IMR-90 (cell line): ENCODE measurements at regions not wholly inside any gene's neighbourhood (a gene's known extent, or its start where the extent isn't known, plus 50 kb on each side); places are given as distances from the start of the nearest gene placed in this dataset.

Source experiments
- ATAC-seq: fragments of 200-7000 bp; cut with Tn5 transposase; 2 replicates; pipeline ENCODE4 v1.9.1; 2020; ENCODE audit warnings: low read depth, mild to moderate bottlenecking, moderate library complexity
- BruUV-seq: library from RNA; stranded (reverse); fragments of 400-500 nt; replicated peaks from 2 replicates; lab custom pipeline; 2021; lab: Mats Ljungman, UMichigan
- CTCF ChIA-PET: fragments of 300-600 bp; formaldehyde crosslinking; extraction: SDS; loops from one replicate; lab custom pipeline; 2021; ENCODE audit warnings: antibody characterized with exemption; lab: Yijun Ruan, JAX
- POLR2A ChIA-PET: fragments of 300-600 bp; sonication (Branson Sonifier 250); formaldehyde crosslinking; loops from one replicate; lab custom pipeline; 2022; ENCODE audit warnings: antibody characterized with exemption; ENCODE audit not compliant: unreplicated experiment; lab: Charles Lee
- DNase-seq: peaks from one replicate; pipeline ENCODE4 v3.0.0; 2013
- H2AFZ ChIP-seq: replicated peaks from 2 replicates; pipeline ENCODE3; 2013; ENCODE audit warnings: low read length, mild to moderate bottlenecking; ENCODE audit not compliant: poor library complexity
- H2AK5ac ChIP-seq: 2 replicates; pipeline ENCODE4 v1.6.1; 2013; ENCODE audit warnings: low read depth, low read length, inconsistent platforms
- H2AK9ac ChIP-seq: replicated peaks from 2 replicates; pipeline ENCODE3; 2013; ENCODE audit warnings: mild to moderate bottlenecking, low read depth, low read length, moderate library complexity; ENCODE audit not compliant: poor library complexity
- H2BK120ac ChIP-seq: 2 replicates; pipeline ENCODE4 v1.6.1; 2013; ENCODE audit warnings: low read depth, low read length, inconsistent platforms
- H2BK15ac ChIP-seq: 3 replicates; pipeline ENCODE4 v1.6.1; 2013; ENCODE audit warnings: low read depth, low read length, inconsistent platforms
- H2BK20ac ChIP-seq: 2 replicates; pipeline ENCODE4 v1.6.1; 2013; ENCODE audit warnings: low read depth, mild to moderate bottlenecking, inconsistent platforms, low read length, moderate library complexity
- H2BK5ac ChIP-seq: 2 replicates; pipeline ENCODE4 v1.6.1; 2013; ENCODE audit warnings: mild to moderate bottlenecking, low read depth, low read length, inconsistent platforms; ENCODE audit not compliant: poor library complexity, severe bottlenecking
- H3K14ac ChIP-seq: replicated peaks from 2 replicates; pipeline ENCODE4 v1.6.1; 2013; ENCODE audit warnings: low read depth, low read length, inconsistent platforms
- H3K18ac ChIP-seq: 2 replicates; pipeline ENCODE4 v1.6.1; 2013; ENCODE audit warnings: low read depth, low read length, control low read depth
- H3K23ac ChIP-seq: 2 replicates; pipeline ENCODE4 v1.6.1; 2013; ENCODE audit warnings: low read depth, low read length, inconsistent platforms
- H3K27ac ChIP-seq: 2 replicates; pipeline ENCODE4 v1.5.1; 2013; ENCODE audit warnings: mild to moderate bottlenecking, control low read depth, low read length; ENCODE audit not compliant: insufficient read depth
- H3K27me3 ChIP-seq: 2 replicates; pipeline ENCODE4 v1.6.1; 2013; ENCODE audit warnings: low read length; ENCODE audit not compliant: control insufficient read depth, insufficient read depth
- H3K36me3 ChIP-seq: 2 replicates; pipeline ENCODE4 v1.6.1; 2013; ENCODE audit warnings: low read length, mixed read lengths; ENCODE audit not compliant: control insufficient read depth, insufficient read depth
- H3K4ac ChIP-seq: 2 replicates; pipeline ENCODE4 v1.6.1; 2013; ENCODE audit warnings: low read depth, low read length, inconsistent platforms
- H3K4me1 ChIP-seq: 2 replicates; pipeline ENCODE4 v1.6.1; 2013; ENCODE audit warnings: low read length, mixed read lengths; ENCODE audit not compliant: control insufficient read depth, insufficient read depth
- H3K4me2 ChIP-seq: 2 replicates; pipeline ENCODE4 v1.6.1; 2013; ENCODE audit warnings: low read depth, mild to moderate bottlenecking, control low read depth, low read length, moderate library complexity
- H3K4me3 ChIP-seq: 2 replicates; pipeline ENCODE4 v1.5.1; 2013; ENCODE audit warnings: low read depth, mild to moderate bottlenecking, control low read depth, low read length, moderate library complexity; ENCODE audit not compliant: insufficient read depth
- H3K56ac ChIP-seq: 2 replicates; pipeline ENCODE4 v1.6.1; 2013; ENCODE audit warnings: low read length, inconsistent platforms; ENCODE audit not compliant: insufficient read depth; ENCODE audit errors: extremely low read depth
- H3K79me1 ChIP-seq, 2 experiments: 2 replicates each; pipeline ENCODE4 v1.6.1; 2013; ENCODE audit warnings: low read length in 2 of 2, inconsistent platforms in 1 of 2, low read depth in 1 of 2
- H3K9ac ChIP-seq: 2 replicates; pipeline ENCODE4 v1.6.1; 2013; ENCODE audit warnings: low read depth, low read length, control low read depth
- H3K9me1 ChIP-seq: 2 replicates; pipeline ENCODE4 v1.6.1; 2013; ENCODE audit warnings: low read length, inconsistent platforms; ENCODE audit not compliant: insufficient read depth
- H3K9me3 ChIP-seq: 2 replicates; pipeline ENCODE4 v1.6.1; 2013; ENCODE audit warnings: low read length; ENCODE audit not compliant: control insufficient read depth, insufficient read depth
- H4K20me1 ChIP-seq: 2 replicates; pipeline ENCODE4 v1.6.1; 2013; ENCODE audit warnings: low read length, inconsistent platforms; ENCODE audit not compliant: insufficient read depth
- H4K5ac ChIP-seq: 2 replicates; pipeline ENCODE4 v1.6.1; 2013; ENCODE audit warnings: mild to moderate bottlenecking, low read depth, low read length, control low read depth
- H4K8ac ChIP-seq, 2 experiments: 2 replicates each; pipeline ENCODE4 v1.6.1; 2013; ENCODE audit warnings: low read depth in 2 of 2, low read length in 2 of 2, control low read depth in 1 of 2, inconsistent platforms in 1 of 2
- H4K91ac ChIP-seq: 2 replicates; pipeline ENCODE4 v1.6.1; 2013; ENCODE audit warnings: low read depth, low read length, inconsistent platforms; ENCODE audit not compliant: insufficient read depth
- BHLHE40 ChIP-seq: fragments of 150-350 bp; IDR thresholded peaks from 2 replicates; pipeline ENCODE4 v1.6.1; 2016; ENCODE audit warnings: mild to moderate bottlenecking, low read depth, low read length
- CEBPB ChIP-seq: IDR thresholded peaks from 2 replicates; pipeline ENCODE4 v1.6.1; 2012; ENCODE audit warnings: low read depth, low read length, improper control_type of control experiment
- CHD1 ChIP-seq: IDR thresholded peaks from 2 replicates; pipeline ENCODE4 v1.6.1; 2012; ENCODE audit warnings: low read depth, low read length, improper control_type of control experiment
- CTCF ChIP-seq: conservative IDR thresholded peaks from 2 replicates; pipeline ENCODE4 v1.5.1; 2012; ENCODE audit warnings: mild to moderate bottlenecking, low read depth, low read length, improper control_type of control experiment
- FOS ChIP-seq: fragments of 150-350 bp; IDR thresholded peaks from 2 replicates; pipeline ENCODE4 v1.6.1; 2016; ENCODE audit warnings: low read depth, low read length
- MAFK ChIP-seq: IDR thresholded peaks from 2 replicates; pipeline ENCODE4 v1.6.1; 2012; ENCODE audit warnings: low read depth, low read length, improper control_type of control experiment
- MAZ ChIP-seq: IDR thresholded peaks from 2 replicates; pipeline ENCODE4 v1.6.1; 2012; ENCODE audit warnings: low read depth, mild to moderate bottlenecking, low read length, improper control_type of control experiment, moderate library complexity, borderline replicate concordance
- NFE2L2 ChIP-seq: fragments of 150-350 bp; IDR thresholded peaks from 2 replicates; pipeline ENCODE4 v1.6.1; 2016; ENCODE audit warnings: low read depth, mild to moderate bottlenecking, low read length
- POLR2A ChIP-seq: IDR thresholded peaks from 2 replicates; pipeline ENCODE4 v1.6.1; 2012; ENCODE audit warnings: mild to moderate bottlenecking, low read depth, low read length
- RAD21 ChIP-seq: IDR thresholded peaks from 2 replicates; pipeline ENCODE4 v1.6.1; 2012; ENCODE audit warnings: low read length, improper control_type of control experiment
- RCOR1 ChIP-seq: IDR thresholded peaks from 2 replicates; pipeline ENCODE4 v1.6.1; 2012; ENCODE audit warnings: mild to moderate bottlenecking, low read length, improper control_type of control experiment; ENCODE audit not compliant: insufficient replicate concordance
- RFX5 ChIP-seq: IDR thresholded peaks from 2 replicates; pipeline ENCODE4 v1.8.0; 2012; ENCODE audit warnings: low read depth, mild to moderate bottlenecking, low read length, moderate library complexity
- SMC3 ChIP-seq: fragments of 150-350 bp; IDR thresholded peaks from 2 replicates; pipeline ENCODE4 v1.6.1; 2016; ENCODE audit warnings: low read depth, mild to moderate bottlenecking, antibody characterized with exemption, low read length, moderate library complexity
- WGBS, 2 experiments: methylation state at CpG; one replicate each; pipeline versions ENCODE4 v1.1.5 to v1.1.7; 2013; ENCODE audit warnings: missing lambda C conversion rate in 2 of 2; ENCODE audit not compliant: insufficient read length in 1 of 2; ENCODE audit errors: extremely low coverage in 2 of 2; 5-methylcytosine and 5-hydroxymethylcytosine counted together
- dilution Hi-C: fragments of 300-500 bp; cut with HindIII; formaldehyde crosslinking; loops from one replicate; pipeline ENCODE4 v1.14.3; 2018; ENCODE audit warnings: low sequenced_read_pairs; ENCODE audit not compliant: unreplicated experiment
- in situ Hi-C: fragments of 300-500 bp; cut with MboI; formaldehyde crosslinking; loops from 3 replicates; pipeline ENCODE4 v1.14.3; 2019; ENCODE audit warnings: low sequenced_read_pairs, inconsistent platforms, mixed read lengths
- intact Hi-C: fragments of 100-400 bp; cut with micrococcal nuclease; formaldehyde crosslinking; loops from 2 replicates; pipeline ENCODE4 v1.10.0; 2022
- TF ChIP-seq, protein P1 (sequence below): fragments of 150-350 bp; IDR thresholded peaks from 2 replicates; pipeline ENCODE4 v1.6.1; 2016; ENCODE audit warnings: low read depth, mild to moderate bottlenecking, low read length, moderate library complexity, borderline replicate concordance

GRCh38 chr2:107358362-107358761, 468.3 kb upstream of the RGPD4 start:
- Histone ChIP-seq H4K8ac (no peak overlapping the region), H3K4me2 (no peak overlapping the region), H2AK5ac (no peak overlapping the region), H3K79me1 (no peaks in the 10 kb centered on the region), H2BK5ac (no peak overlapping the region), H2BK20ac (no peak overlapping the region), H3K9ac (no peak overlapping the region), H3K23ac (no peak overlapping the region), H2AFZ (no peak overlapping the region), H3K14ac (no peak overlapping the region), H3K18ac (no peak overlapping the region), H2BK15ac (no peak overlapping the region), H3K27ac (no peak overlapping the region), H2AK9ac (no peak overlapping the region), H3K9me1 (no peaks in the 10 kb centered on the region), H3K9me3 (peaks cover 5% of the 10 kb centered on the region; the same call in 1 of the 2 replicates), H2BK120ac (no peak overlapping the region), H4K20me1 (no peaks in the 10 kb centered on the region), H3K4me1 (no peaks in the 10 kb centered on the region), H4K5ac (no peak overlapping the region), H3K4me3 (no peak overlapping the region), H3K27me3 (no peaks in the 10 kb centered on the region), H3K36me3 (no peaks in the 10 kb centered on the region), H4K91ac (no peak overlapping the region), H3K4ac (no peak overlapping the region), H3K56ac (no peak overlapping the region)
- ATAC-seq: no peak
- in situ Hi-C loops: no loop called here
- intact Hi-C loops: no loop called here
- dilution Hi-C loops: no loop called here
- no TSS peak for BruUV-seq
- no peak for DNase-seq
- 67% methylated on average over 3 of the region's 6 CpGs; no CpG with 5 or more reads in 1 of the 2 experiments for WGBS, 2 experiments
- TF ChIP-seq MAFK (no peak), POLR2A (no peak), CHD1 (no peak), FOS (no peak), RFX5 (no peak), MAZ (no peak), RCOR1 (no peak), BHLHE40 (no peak), CTCF (no peak), NFE2L2 (no peak), RAD21 (no peak), CEBPB (no peak), SMC3 (no peak)
- TF ChIP-seq, protein P1, sequence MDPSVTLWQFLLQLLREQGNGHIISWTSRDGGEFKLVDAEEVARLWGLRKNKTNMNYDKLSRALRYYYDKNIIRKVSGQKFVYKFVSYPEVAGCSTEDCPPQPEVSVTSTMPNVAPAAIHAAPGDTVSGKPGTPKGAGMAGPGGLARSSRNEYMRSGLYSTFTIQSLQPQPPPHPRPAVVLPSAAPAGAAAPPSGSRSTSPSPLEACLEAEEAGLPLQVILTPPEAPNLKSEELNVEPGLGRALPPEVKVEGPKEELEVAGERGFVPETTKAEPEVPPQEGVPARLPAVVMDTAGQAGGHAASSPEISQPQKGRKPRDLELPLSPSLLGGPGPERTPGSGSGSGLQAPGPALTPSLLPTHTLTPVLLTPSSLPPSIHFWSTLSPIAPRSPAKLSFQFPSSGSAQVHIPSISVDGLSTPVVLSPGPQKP: no peak
- POLR2A ChIA-PET: no interaction called here
- CTCF ChIA-PET: no interaction called here
